NCI-H69 (cell line): ENCODE measurements at regions not wholly inside any gene's neighbourhood (a gene's known extent, or its start where the extent isn't known, plus 50 kb on each side); places are given as distances from the start of the nearest gene placed in this dataset.

Experiments used
- DNase-seq: peaks from one replicate; lab custom pipeline; 2025; lab: John Stamatoyannopoulos, UW

- DNase-seq, result no peak
Observed at GRCh38 chr10:83250396-83250795, 888.9 kb upstream of the GHITM start.

GRCh38 chr10:83252169-83252568 lies 887.1 kb upstream of the GHITM start:
- no peak for DNase-seq

GRCh38 chr10:83252596-83252995 lies 886.7 kb upstream of the GHITM start:
- no peak for DNase-seq

GRCh38 chr10:83253011-83253671 lies 886.2 kb upstream of the GHITM start:
- no peak for DNase-seq

GRCh38 chr10:83254698-83255097 lies 884.6 kb upstream of the GHITM start:
- DNase-seq, result no peak

GRCh38 chr10:83262434-83262833 lies 876.9 kb upstream of the GHITM start:
- DNase-seq, result no peak

- peak; percentile 43 for DNase-seq
Observed at GRCh38 chr10:83272666-83273434, 866.5 kb upstream of the GHITM start.

GRCh38 chr10:83274088-83274487 lies 865.2 kb upstream of the GHITM start:
- peak; percentile 95 for DNase-seq

- no peak for DNase-seq
Observed at GRCh38 chr10:83276971-83277370, 862.3 kb upstream of the GHITM start.

GRCh38 chr10:83283151-83283550 lies 856.2 kb upstream of the GHITM start:
- DNase-seq, result no peak

- DNase-seq, result no peak
Observed at GRCh38 chr10:83287374-83287773, 851.9 kb upstream of the GHITM start.

GRCh38 chr10:83289373-83289772 lies 849.9 kb upstream of the GHITM start:
- peak; percentile 81 for DNase-seq

- DNase-seq, result peak; percentile 7
Observed at GRCh38 chr10:83289948-83290347, 849.4 kb upstream of the GHITM start.

GRCh38 chr10:83301732-83302131 lies 837.6 kb upstream of the GHITM start:
- no peak for DNase-seq

- DNase-seq, result no peak
Observed at GRCh38 chr10:83302623-83303022, 836.7 kb upstream of the GHITM start.

- DNase-seq, result peak; percentile 10
Observed at GRCh38 chr10:83310688-83311087, 828.6 kb upstream of the GHITM start.

- DNase-seq, result no peak
Observed at GRCh38 chr10:83312570-83312969, 826.7 kb upstream of the GHITM start.

GRCh38 chr10:83332690-83333089 lies 806.6 kb upstream of the GHITM start:
- DNase-seq, result no peak

- no peak for DNase-seq
Observed at GRCh38 chr10:83333566-83333965, 805.7 kb upstream of the GHITM start.

GRCh38 chr10:83343676-83344075 lies 795.6 kb upstream of the GHITM start:
- DNase-seq, result no peak

GRCh38 chr10:83346266-83346910 lies 792.9 kb upstream of the GHITM start:
- peak; percentile 9 for DNase-seq

- DNase-seq, result no peak
Observed at GRCh38 chr10:83352588-83352987, 786.7 kb upstream of the GHITM start.

GRCh38 chr10:83354456-83354855 lies 784.9 kb upstream of the GHITM start:
- DNase-seq, result no peak
